ENCODE measurements at regions not wholly inside any gene's neighbourhood (a gene's known extent, or its start where the extent isn't known, plus 50 kb on each side); places are given as distances from the start of the nearest gene placed in this dataset.
A peak's percentile ranks its signal among the peaks of the same experiment; 100 is the strongest.
"Not testable (repeated sequence)": the region's sequence is repeated elsewhere in the genome, so short reads cannot be mapped to it uniquely, and the experiment has no call there.

GRCh38 chr11:90717522-90717921 lies 494.7 kb upstream of the CHORDC1 start:
- no peak for DNase-seq

DNA sequence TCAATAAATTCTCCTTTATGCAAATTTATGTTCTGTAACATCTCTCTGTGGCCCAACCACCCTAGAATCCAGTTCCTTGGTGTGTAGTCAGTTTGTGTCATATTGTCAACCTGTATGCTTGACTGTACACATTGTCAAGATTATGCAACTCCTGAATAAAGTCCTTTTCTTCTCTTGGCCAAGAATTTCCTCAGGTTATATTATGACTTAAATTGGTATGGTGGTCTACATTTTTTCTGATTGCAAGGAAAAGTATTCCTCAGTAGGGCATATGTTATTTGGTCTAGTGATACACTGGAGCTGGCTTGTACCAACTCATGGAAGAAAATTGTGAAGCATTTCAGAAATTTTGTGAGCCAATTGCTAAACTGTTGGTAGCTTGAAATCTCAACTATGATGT lies 482.8 kb upstream of the CHORDC1 start:
- DNase-seq: no peak

DNA sequence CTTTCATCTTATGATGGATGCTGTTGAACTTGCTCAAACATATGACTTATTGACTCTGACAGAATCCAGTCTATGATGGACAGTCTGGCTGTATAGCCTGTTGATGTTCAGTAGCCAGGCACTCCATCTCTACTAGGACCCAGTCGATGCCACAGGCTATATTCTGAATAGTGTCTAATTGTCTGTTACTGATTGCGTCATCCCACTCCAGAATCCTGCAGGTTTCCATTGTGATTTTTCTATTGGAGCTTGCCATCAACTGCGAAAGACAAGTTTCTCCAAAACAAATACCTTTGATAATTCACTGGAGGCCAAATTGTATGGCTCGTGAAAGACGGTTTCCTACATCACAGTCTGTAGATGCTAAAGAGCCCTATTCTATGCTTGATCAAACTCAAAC lies 481.7 kb upstream of the CHORDC1 start:
- no peak for DNase-seq

DNA sequence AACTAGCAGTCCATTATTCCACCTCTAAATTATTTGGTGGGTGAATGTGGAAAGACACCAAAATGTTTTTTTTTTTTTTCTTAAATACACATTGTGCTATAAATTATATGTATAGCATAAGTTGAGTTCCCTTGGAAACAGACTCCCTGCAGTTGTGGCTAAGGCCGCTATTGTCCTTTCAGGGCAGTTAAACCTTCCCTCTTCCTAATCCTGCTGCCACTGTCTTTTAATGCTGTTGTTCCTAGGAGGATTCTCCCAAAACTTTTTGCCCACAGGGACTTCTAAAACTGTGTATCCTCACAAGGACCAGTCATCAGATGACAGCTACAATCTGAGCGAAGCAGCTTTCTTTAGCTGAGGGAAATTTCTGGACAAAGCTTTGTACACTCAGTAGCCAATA lies 478.9 kb upstream of the CHORDC1 start:
- DNase-seq: no peak

GRCh38 chr11:90700789-90701439 lies 478.1 kb upstream of the CHORDC1 start:
- no peak for DNase-seq

DNA sequence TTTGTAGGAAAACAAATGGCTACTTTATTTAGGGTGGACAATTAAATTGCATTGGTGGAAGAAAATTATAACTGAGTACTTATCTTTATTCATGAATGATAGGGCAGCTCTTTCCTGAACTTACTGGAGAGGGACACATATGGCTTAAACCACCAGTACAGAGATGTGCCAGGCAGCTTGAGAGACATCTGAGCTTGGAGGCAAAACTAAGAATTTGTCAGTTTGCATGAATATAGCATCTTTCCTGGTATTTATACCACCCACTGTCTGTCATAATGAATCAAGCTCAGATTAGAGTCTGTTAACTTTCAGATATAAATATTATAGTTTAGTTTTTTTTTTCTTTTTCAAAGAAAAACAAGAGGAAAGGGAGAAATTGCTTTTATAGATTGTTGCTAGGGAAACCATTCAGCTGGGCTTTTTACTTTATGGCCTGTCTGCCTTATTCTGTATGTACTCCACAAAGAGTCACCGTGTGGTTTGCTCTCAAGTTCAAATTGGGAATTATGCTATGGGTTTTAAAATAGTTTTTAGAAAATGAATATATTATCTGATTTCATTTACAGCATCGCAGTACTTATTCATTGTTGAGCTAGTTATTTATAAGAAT lies 477.0 kb upstream of the CHORDC1 start:
- DNase-seq: no peak

- DNase-seq: no peak
Observed at GRCh38 chr11:90698238-90698637, 475.4 kb upstream of the CHORDC1 start.

GRCh38 chr11:90675496-90675895 lies 452.6 kb upstream of the CHORDC1 start:
- not testable (repeated sequence) for DNase-seq

DNA sequence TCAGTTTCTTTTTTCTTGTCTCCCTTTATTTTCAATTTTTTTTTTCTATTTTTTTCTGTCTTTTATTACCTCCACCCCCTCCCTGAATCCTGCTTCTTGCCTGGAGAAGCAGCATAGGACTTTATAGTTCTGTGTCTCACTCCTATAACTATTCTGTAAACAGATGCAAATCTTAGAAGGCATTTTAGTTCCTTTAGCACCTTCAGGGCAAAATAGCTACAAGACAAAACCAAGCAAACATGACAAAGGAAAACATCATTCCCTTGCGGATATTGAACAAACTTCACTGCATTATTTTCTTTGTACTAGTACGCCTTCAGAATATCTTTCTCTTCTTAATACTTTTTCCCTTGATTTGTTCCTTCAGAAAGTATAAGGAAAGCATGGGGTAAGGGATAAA lies 446.2 kb upstream of the CHORDC1 start:
- no peak for DNase-seq

DNA sequence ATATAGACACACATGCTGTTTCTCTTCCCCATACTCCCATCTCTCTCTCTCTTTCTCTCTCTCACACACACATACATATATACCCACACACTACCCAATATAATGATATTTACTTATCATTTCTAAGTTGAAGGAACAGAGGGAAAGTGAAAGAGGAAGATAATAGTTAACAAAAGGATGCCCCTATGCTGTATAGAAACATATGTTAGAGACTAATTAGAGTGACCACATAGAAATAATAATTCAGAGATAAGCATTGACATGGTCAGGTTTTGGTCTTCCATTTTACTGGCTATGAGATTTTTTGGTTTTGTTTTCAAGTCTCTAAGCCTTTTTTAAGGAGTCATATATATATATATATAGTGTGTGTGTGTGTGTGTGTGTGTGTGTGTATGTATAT lies 445.7 kb upstream of the CHORDC1 start:
- no peak for DNase-seq

- DNase-seq: no peak
Observed at GRCh38 chr11:90661233-90661632, 438.4 kb upstream of the CHORDC1 start.

- DNase-seq: no peak
Observed at GRCh38 chr11:90656171-90656570, 433.3 kb upstream of the CHORDC1 start.

DNA sequence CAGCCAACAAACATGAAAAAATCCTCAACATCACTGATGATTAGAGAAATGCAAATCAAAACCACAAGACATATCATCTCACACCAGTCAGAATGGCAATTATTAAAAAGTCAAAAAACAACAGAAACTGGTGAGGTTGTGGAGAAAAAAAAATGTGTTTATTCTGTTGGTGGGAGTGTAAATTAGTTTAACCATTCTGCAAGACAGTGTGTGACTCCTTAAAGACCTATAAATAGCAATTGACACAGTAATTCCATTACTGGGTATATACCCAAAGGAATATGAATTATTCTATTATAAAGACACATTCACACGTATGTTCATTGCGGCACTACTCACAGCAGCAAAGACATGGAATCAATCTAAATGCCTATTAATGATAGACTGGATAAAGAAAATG lies 427.3 kb upstream of the CHORDC1 start:
- no peak for DNase-seq

DNA sequence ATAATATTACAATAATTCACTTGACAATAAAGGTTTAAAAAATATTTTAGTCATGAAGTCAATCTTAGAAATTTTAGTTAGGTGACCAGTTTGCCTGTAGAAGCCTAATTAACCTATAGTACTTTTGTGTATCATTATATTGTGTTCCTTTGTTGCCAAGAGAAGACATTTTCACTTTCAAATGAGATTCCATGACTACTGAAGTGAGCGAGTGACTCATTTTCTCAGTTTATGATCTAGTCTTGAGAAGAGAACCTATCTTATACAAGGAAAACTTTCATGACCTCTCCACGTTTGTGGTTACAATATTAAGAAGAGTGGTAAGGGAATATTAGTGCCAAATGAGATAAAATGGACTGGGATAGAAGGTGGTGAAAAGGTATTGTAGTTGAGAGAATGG lies 423.9 kb upstream of the CHORDC1 start:
- DNase-seq: no peak

GRCh38 chr11:90646266-90646665 lies 423.4 kb upstream of the CHORDC1 start:
- DNase-seq: no peak

GRCh38 chr11:90639461-90639993 lies 416.7 kb upstream of the CHORDC1 start:
- DNase-seq: peak; percentile 59

DNA sequence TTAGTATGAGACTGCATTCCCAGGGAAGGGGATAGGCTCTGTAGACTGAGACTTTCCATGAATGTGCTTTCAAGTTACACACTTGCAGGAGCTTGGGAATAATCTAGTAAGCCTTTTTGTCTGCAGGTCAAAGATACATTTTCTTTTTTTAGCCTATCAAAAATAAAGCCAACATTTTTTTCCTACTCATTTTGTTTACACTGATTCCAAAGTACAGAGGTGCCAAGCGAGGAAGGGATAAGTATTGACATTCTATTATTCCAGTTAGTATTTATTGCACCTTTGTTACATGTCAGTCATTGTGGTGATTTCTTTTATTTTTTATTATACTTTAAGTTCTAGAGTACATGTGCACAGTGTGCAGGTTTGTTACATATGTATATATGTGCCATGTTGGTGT lies 413.0 kb upstream of the CHORDC1 start:
- DNase-seq: no peak

- no peak for DNase-seq
Observed at GRCh38 chr11:90635151-90635550, 412.3 kb upstream of the CHORDC1 start.

- DNase-seq: no peak
Observed at GRCh38 chr11:90630176-90630575, 407.3 kb upstream of the CHORDC1 start.

GRCh38 chr11:90629229-90629806 lies 406.5 kb upstream of the CHORDC1 start:
- DNase-seq: no peak

- peak; percentile 35 for DNase-seq
Observed at GRCh38 chr11:90614318-90614717, 391.5 kb upstream of the CHORDC1 start.

GRCh38 chr11:90613037-90613436 lies 390.2 kb upstream of the CHORDC1 start:
- DNase-seq: not testable (repeated sequence)

DNA sequence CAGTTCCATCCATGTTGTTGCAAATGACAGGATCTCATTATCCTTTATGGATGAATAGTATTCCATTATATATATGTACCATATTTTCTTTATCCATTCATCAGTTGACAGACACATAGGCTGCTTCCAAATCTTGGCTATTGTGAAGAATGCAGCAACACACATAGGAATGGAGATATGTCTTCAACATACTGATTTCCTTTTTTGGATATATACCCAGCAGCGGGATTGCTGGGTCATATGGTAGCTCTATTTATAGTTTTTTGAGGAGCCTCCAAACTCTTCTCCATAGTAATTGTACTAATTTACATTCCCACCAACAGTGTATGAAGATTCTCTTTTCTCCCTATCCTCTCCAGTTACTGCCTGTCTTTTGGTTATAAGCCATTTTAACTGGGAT lies 383.9 kb upstream of the CHORDC1 start:
- no peak for DNase-seq

DNA sequence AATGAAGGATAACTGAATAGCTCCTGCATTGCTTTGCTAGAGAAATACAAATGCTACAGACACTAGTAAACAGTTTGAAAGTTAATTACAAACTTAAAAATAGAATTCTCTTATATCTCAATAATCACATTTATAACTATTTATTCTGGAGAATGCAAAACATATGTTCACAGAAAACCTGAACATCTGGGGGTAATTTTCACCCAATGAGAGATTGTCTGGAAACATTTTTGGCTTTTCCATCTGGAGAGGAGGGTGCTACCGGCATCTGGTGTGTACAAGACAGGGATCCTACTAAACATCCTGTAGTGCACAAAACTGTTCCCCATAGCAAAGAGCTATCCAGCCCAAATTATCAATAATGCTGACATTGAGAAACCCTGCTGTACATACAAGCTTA lies 378.4 kb upstream of the CHORDC1 start:
- no peak for DNase-seq

GRCh38 chr11:90594658-90595057 lies 371.8 kb upstream of the CHORDC1 start:
- no peak for DNase-seq
